Kidney tubule cell (primary cell): ENCODE measurements at regions not wholly inside any gene's neighbourhood (a gene's known extent, or its start where the extent isn't known, plus 50 kb on each side); places are given as distances from the start of the nearest gene placed in this dataset.
A peak's percentile ranks its signal among the peaks of the same experiment; 100 is the strongest.

ENCODE experiments used
- DNase-seq: peaks from one replicate; pipeline ENCODE4 v3.0.0-alpha.2; 2018; ENCODE audit warnings: low spot score

- no peak for DNase-seq
Observed at GRCh38 chr20:39909447-39909846, 779.6 kb downstream of the MAFB start.

GRCh38 chr20:39904476-39905112 lies 784.4 kb downstream of the MAFB start:
- no peak for DNase-seq

- DNase-seq: no peak
Observed at GRCh38 chr20:39903806-39904465, 785.1 kb downstream of the MAFB start.

- DNase-seq: no peak
Observed at GRCh38 chr20:39899881-39900280, 789.2 kb downstream of the MAFB start.

- no peak for DNase-seq
Observed at GRCh38 chr20:39898467-39898852, 790.6 kb downstream of the MAFB start.

GRCh38 chr20:39897781-39898466 lies 791.1 kb downstream of the MAFB start:
- no peak for DNase-seq

GRCh38 chr20:39897058-39897457 lies 792.0 kb downstream of the MAFB start:
- no peak for DNase-seq

- DNase-seq: no peak
Observed at GRCh38 chr20:39894067-39894466, 795.0 kb downstream of the MAFB start.

- peak; percentile 52 for DNase-seq
Observed at GRCh38 chr20:39893003-39893685, 795.9 kb downstream of the MAFB start.

- peak; percentile 26 for DNase-seq
Observed at GRCh38 chr20:39890697-39891096, 798.3 kb downstream of the MAFB start.

GRCh38 chr20:39888310-39888709 lies 800.7 kb downstream of the MAFB start:
- no peak for DNase-seq

- no peak for DNase-seq
Observed at GRCh38 chr20:39886650-39887190, 802.3 kb downstream of the MAFB start.

- peak; percentile 88 for DNase-seq
Observed at GRCh38 chr20:39885975-39886649, 802.9 kb downstream of the MAFB start.

GRCh38 chr20:39882806-39883205 lies 806.2 kb downstream of the MAFB start:
- DNase-seq: no peak

GRCh38 chr20:39880890-39881289 lies 808.1 kb downstream of the MAFB start:
- peak; percentile 73 for DNase-seq

GRCh38 chr20:39879296-39879695 lies 809.7 kb downstream of the MAFB start:
- no peak for DNase-seq

- no peak for DNase-seq
Observed at GRCh38 chr20:39878809-39879208, 810.2 kb downstream of the MAFB start.

- no peak for DNase-seq
Observed at GRCh38 chr20:39878320-39878719, 810.7 kb downstream of the MAFB start.

- no peak for DNase-seq
Observed at GRCh38 chr20:39877788-39878187, 811.2 kb downstream of the MAFB start.

GRCh38 chr20:39876976-39877635 lies 811.9 kb downstream of the MAFB start:
- DNase-seq: no peak

- no peak for DNase-seq
Observed at GRCh38 chr20:39875492-39876110, 813.4 kb downstream of the MAFB start.
